H1 (cell line): ENCODE measurements at regions not wholly inside any gene's neighbourhood (a gene's known extent, or its start where the extent isn't known, plus 50 kb on each side); places are given as distances from the start of the nearest gene placed in this dataset.

Source experiments
- CTCF ChIA-PET: fragments of 300-600 bp; sonication (Branson Sonifier 250); formaldehyde crosslinking; loops from one replicate; lab custom pipeline; 2021; ENCODE audit not compliant: partially characterized antibody; lab: Charles Lee
- POLR2A ChIA-PET: fragments of 300-600 bp; sonication (Branson Sonifier 250); formaldehyde crosslinking; loops from one replicate; lab custom pipeline; 2021; ENCODE audit warnings: inconsistent platforms; ENCODE audit not compliant: partially characterized antibody; lab: Charles Lee
- DNase-seq, 2 experiments: peaks; one replicate each; pipeline versions ENCODE4 v3.0.0 to v3.0.0-alpha.2; 2010 to 2022; ENCODE audit warnings: low spot score in 2 of 2, low read depth in 1 of 2, mixed read lengths in 1 of 2
- FAIRE-seq: peaks from 2 replicates; lab custom pipeline; 2011; peaks lifted over from hg19 to GRCh38; lab: Jason Lieb, UNC
- H2AFZ ChIP-seq: 2 replicates; pipeline ENCODE4 v1.8.1; 2012; ENCODE audit warnings: low read length, inconsistent platforms
- H2AK5ac ChIP-seq: 2 replicates; pipeline ENCODE4 v1.6.1; 2013; ENCODE audit warnings: low read depth, low read length
- H2BK120ac ChIP-seq: replicated peaks from 2 replicates; pipeline ENCODE3; 2013; ENCODE audit warnings: low read depth, low read length, inconsistent platforms
- H2BK12ac ChIP-seq: 2 replicates; pipeline ENCODE4 v1.6.1; 2013; ENCODE audit warnings: low read depth, low read length
- H2BK15ac ChIP-seq: 2 replicates; pipeline ENCODE4 v1.6.1; 2013; ENCODE audit warnings: low read length
- H2BK20ac ChIP-seq: 2 replicates; pipeline ENCODE4 v1.6.1; 2013; ENCODE audit warnings: low read length
- H2BK5ac ChIP-seq: 2 replicates; pipeline ENCODE4 v1.6.1; 2013; ENCODE audit warnings: low read depth, low read length
- H3K14ac ChIP-seq: 2 replicates; pipeline ENCODE4 v1.6.1; 2013; ENCODE audit warnings: inconsistent platforms; ENCODE audit not compliant: insufficient read length
- H3K18ac ChIP-seq: 2 replicates; pipeline ENCODE4 v1.6.1; 2013; ENCODE audit warnings: low read length; ENCODE audit errors: extremely low read depth
- H3K23ac ChIP-seq: 2 replicates; pipeline ENCODE4 v1.6.1; 2013; ENCODE audit warnings: inconsistent platforms; ENCODE audit not compliant: insufficient read length
- H3K23me2 ChIP-seq: 2 replicates; pipeline ENCODE4 v1.6.1; 2013; ENCODE audit warnings: low read depth, low read length
- H3K27ac ChIP-seq: 2 replicates; pipeline ENCODE4 v1.6.1; 2011; ENCODE audit warnings: low read depth, low read length, inconsistent platforms
- H3K27me3 ChIP-seq, 4 experiments: replicated peaks in 1 of 4; 1 replicate in 1 of 4; 2 replicates in 3 of 4; pipeline versions ENCODE4 v1.6.1 to v1.8.1; 2011 to 2013; ENCODE audit warnings: low read length in 3 of 4, mild to moderate bottlenecking in 3 of 4, inconsistent platforms in 2 of 4, mixed read lengths in 2 of 4, moderate library complexity in 1 of 4; ENCODE audit not compliant: control insufficient read depth in 3 of 4, insufficient read depth in 3 of 4; ENCODE audit errors: extremely low read depth in 1 of 4
- H3K36me3 ChIP-seq, 4 experiments: 2 replicates each; pipeline versions ENCODE4 v1.6.1 to v1.8.1; 2011 to 2013; ENCODE audit warnings: mild to moderate bottlenecking in 4 of 4, low read length in 3 of 4, moderate library complexity in 2 of 4, control low read depth in 1 of 4, inconsistent platforms in 1 of 4; ENCODE audit not compliant: insufficient read depth in 4 of 4, control insufficient read depth in 2 of 4
- H3K4ac ChIP-seq: replicated peaks from 2 replicates; pipeline ENCODE3; 2013; ENCODE audit warnings: low read length, low read depth, mixed read lengths, inconsistent platforms; ENCODE audit not compliant: insufficient read length
- H3K4me1 ChIP-seq, 4 experiments: replicated peaks in 1 of 4; 1 replicate in 1 of 4; 2 replicates in 3 of 4; pipeline versions ENCODE4 v1.6.1 to v1.8.1; 2011 to 2013; ENCODE audit warnings: low read length in 3 of 4, inconsistent platforms in 2 of 4, mixed read lengths in 1 of 4; ENCODE audit not compliant: insufficient read depth in 4 of 4, control insufficient read depth in 3 of 4
- H3K4me2 ChIP-seq, 2 experiments: 2 replicates each; pipeline versions ENCODE4 v1.6.1 to v1.8.1; 2011 to 2013; ENCODE audit warnings: low read depth in 2 of 2, low read length in 2 of 2, control low read depth in 1 of 2, inconsistent platforms in 1 of 2, mild to moderate bottlenecking in 1 of 2; ENCODE audit not compliant: insufficient read depth in 1 of 2
- H3K4me3 ChIP-seq, 4 experiments: fragments of 200-600, 300-600 bp in 1 of 4; sonication (generic), shearing (Covaris generic), sonication (Bioruptor Twin) in 1 of 4; 2 replicates each; pipeline versions ENCODE4 v1.5.1 to v1.8.1; 2011 to 2016; ENCODE audit warnings: low read length in 4 of 4, low read depth in 3 of 4, control low read depth in 2 of 4, inconsistent platforms in 2 of 4, mild to moderate bottlenecking in 2 of 4, mixed read lengths in 1 of 4, moderate library complexity in 1 of 4; ENCODE audit not compliant: insufficient read depth in 2 of 4; ENCODE audit errors: extremely low read depth in 1 of 4
- H3K56ac ChIP-seq: replicated peaks from 2 replicates; pipeline ENCODE3; 2013; ENCODE audit warnings: low read depth, mild to moderate bottlenecking, mixed read lengths, low read length, inconsistent platforms; ENCODE audit not compliant: insufficient read length
- H3K79me1 ChIP-seq: 2 replicates; pipeline ENCODE4 v1.6.1; 2013; ENCODE audit warnings: low read depth, low read length, control low read depth
- H3K79me2 ChIP-seq, 2 experiments: 2 replicates each; pipeline versions ENCODE4 v1.6.1 to v1.8.1; 2012 to 2013; ENCODE audit warnings: low read length in 2 of 2, mild to moderate bottlenecking in 2 of 2, inconsistent platforms in 1 of 2; ENCODE audit not compliant: insufficient read depth in 2 of 2, control insufficient read depth in 1 of 2
- H3K9ac ChIP-seq, 4 experiments: replicated peaks in 1 of 4; 1 replicate in 1 of 4; 2 replicates in 3 of 4; pipeline versions ENCODE4 v1.6.1 to v1.8.1; 2011 to 2013; ENCODE audit warnings: low read depth in 3 of 4, low read length in 3 of 4, control low read depth in 2 of 4, mild to moderate bottlenecking in 2 of 4, moderate library complexity in 2 of 4, inconsistent platforms in 1 of 4; ENCODE audit errors: extremely low read depth in 1 of 4
- H3K9me3 ChIP-seq, 2 experiments: 2 replicates each; pipeline versions ENCODE4 v1.6.1 to v1.8.1; 2012 to 2013; ENCODE audit warnings: mild to moderate bottlenecking in 2 of 2, moderate library complexity in 2 of 2, control low read depth in 1 of 2, inconsistent platforms in 1 of 2, low read depth in 1 of 2, low read length in 1 of 2, mixed read lengths in 1 of 2; ENCODE audit not compliant: insufficient read depth in 2 of 2
- H4K20me1 ChIP-seq, 2 experiments: replicated peaks in 1 of 2; 2 replicates each; pipeline versions ENCODE3 to v1.8.1; 2011 to 2013; ENCODE audit warnings: inconsistent platforms in 2 of 2, low read length in 2 of 2, mild to moderate bottlenecking in 1 of 2; ENCODE audit not compliant: insufficient read depth in 2 of 2, control insufficient read depth in 1 of 2
- H4K5ac ChIP-seq: 2 replicates; pipeline ENCODE4 v1.6.1; 2013; ENCODE audit warnings: low read length, low read depth, mixed read lengths, inconsistent platforms; ENCODE audit not compliant: insufficient read length
- H4K8ac ChIP-seq: 2 replicates; pipeline ENCODE4 v1.8.0; 2013; ENCODE audit warnings: mild to moderate bottlenecking, moderate library complexity, low read length, inconsistent platforms; ENCODE audit not compliant: insufficient read depth; ENCODE audit errors: extremely low read depth
- H4K91ac ChIP-seq: replicated peaks from 2 replicates; pipeline ENCODE3; 2013; ENCODE audit warnings: low read length, mixed read lengths, inconsistent platforms; ENCODE audit not compliant: insufficient read length
- CHD1 ChIP-seq: IDR thresholded peaks from 2 replicates; pipeline ENCODE4 v1.6.1; 2012; ENCODE audit warnings: low read depth, low read length, improper control_type of control experiment
- NANOG ChIP-seq: IDR thresholded peaks from 2 replicates; pipeline ENCODE4 v1.6.1; 2011; ENCODE audit warnings: low read length, low read depth, mild to moderate bottlenecking, inconsistent platforms; ENCODE audit not compliant: insufficient read depth, poor library complexity, severe bottlenecking
- RAD21 ChIP-seq, 2 experiments: IDR thresholded peaks in 1 of 2; conservative IDR thresholded peaks in 1 of 2; 2 replicates each; pipeline ENCODE4 v1.6.1; 2011; ENCODE audit warnings: low read depth in 2 of 2, low read length in 2 of 2, improper control_type of control experiment in 1 of 2, inconsistent platforms in 1 of 2, mild to moderate bottlenecking in 1 of 2, moderate library complexity in 1 of 2
- WGBS, 2 experiments: shearing (Covaris generic) in 1 of 2; methylation state at CpG; one replicate each; pipeline versions ENCODE4 v1.1.6 to v1.1.7; 2013 to 2015; ENCODE audit warnings: low lambda C conversion rate in 2 of 2, mixed read lengths in 2 of 2, inconsistent platforms in 1 of 2, low coverage in 1 of 2, missing lambda C conversion rate in 1 of 2; ENCODE audit not compliant: insufficient replicate concordance in 2 of 2, insufficient coverage in 1 of 2, insufficient read length in 1 of 2; ENCODE audit errors: extremely low coverage in 1 of 2, missing lambda C conversion rate in 1 of 2; 5-methylcytosine and 5-hydroxymethylcytosine counted together

DNA sequence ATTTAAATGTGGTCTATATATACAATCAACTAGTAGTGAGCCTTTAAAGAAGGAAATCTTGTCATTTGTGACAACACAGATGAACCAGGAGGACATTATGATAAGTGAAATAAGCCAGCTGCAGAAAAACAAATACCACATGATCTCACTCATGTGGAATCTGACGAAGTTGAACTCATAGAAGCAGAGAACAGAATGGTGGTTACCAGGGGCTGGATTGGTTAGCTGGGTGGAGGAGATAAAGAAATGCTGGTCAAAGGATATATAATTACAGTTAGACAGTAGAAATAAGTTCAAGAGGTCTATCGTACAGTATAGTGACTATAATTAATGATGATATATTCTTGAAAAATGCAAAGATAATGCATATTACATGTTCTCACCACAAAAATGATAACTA is 267.9 kb downstream of the FBXO15 start:
- H3K56ac ChIP-seq, result no peak overlapping the region
- no peaks in the 10 kb centered on the region for H3K79me2 ChIP-seq
- no peak overlapping the region for H3K23ac ChIP-seq
- H3K4me1 ChIP-seq, result no peaks in the 10 kb centered on the region
- H4K8ac ChIP-seq, result no peak overlapping the region
- H4K20me1 ChIP-seq, result no peaks in the 10 kb centered on the region
- WGBS, 2 experiments, result 98% methylated on average over 2 of the region's 2 CpGs; no CpG with 5 or more reads in 1 of the 2 experiments
- H3K9ac ChIP-seq, result no peak overlapping the region
- H3K27me3 ChIP-seq, result no peaks in the 10 kb centered on the region
- H3K4ac ChIP-seq, result no peak overlapping the region
- H2BK20ac ChIP-seq, result no peak overlapping the region
- H3K18ac ChIP-seq, result no peak overlapping the region
- no peaks in the 10 kb centered on the region for H3K36me3 ChIP-seq
- no peak overlapping the region for H2BK5ac ChIP-seq
- no peak overlapping the region for H3K4me2 ChIP-seq
- no peaks in the 10 kb centered on the region for H3K23me2 ChIP-seq
- H2BK15ac ChIP-seq, result no peak overlapping the region
- POLR2A ChIA-PET, result no interaction called here
- H3K14ac ChIP-seq, result no peak overlapping the region
- H4K5ac ChIP-seq, result no peak overlapping the region
- H2AK5ac ChIP-seq, result no peak overlapping the region
- 0 out of 4 replicates have a peak, but pooled peaks cover 0 to 2% of the 10 kb centered on the region in 2 experiments for H3K9me3 ChIP-seq
- DNase-seq, result no peak
- no peak overlapping the region for H2AFZ ChIP-seq
- H4K91ac ChIP-seq, result no peak overlapping the region
- TF ChIP-seq CHD1 (no peak), NANOG (no peak), RAD21 (IDR thresholded peaks at IDR 0.05 in 1 of 2, conservative IDR thresholded peaks at IDR 0.05 in 1 of 2; ENCODE audit: low read depth in 2 of 2, low read length in 2 of 2) (no peak)
- TF ChIP-seq, all 59 proteins: peak for 0
- no peak overlapping the region for H3K4me3 ChIP-seq
- H3K27ac ChIP-seq, result no peak overlapping the region
- H2BK12ac ChIP-seq, result no peak overlapping the region
- CTCF ChIA-PET, result no interaction called here
- no peak for FAIRE-seq
- no peaks in the 10 kb centered on the region for H3K79me1 ChIP-seq
- no peak overlapping the region for H2BK120ac ChIP-seq
